ENCODE measurements at regions not wholly inside any gene's neighbourhood (a gene's known extent, or its start where the extent isn't known, plus 50 kb on each side); places are given as distances from the start of the nearest gene placed in this dataset.

GRCh38 chr19:20250627-20251026 is 83.6 kb downstream of the ZNF486 start:
- Histone ChIP-seq H3K27me3 (ENCODE audit: control insufficient read depth in 3 of 3, insufficient read depth in 3 of 3, low read length in 2 of 3) (no peaks in the 10 kb centered on the region), H3K4me3 (no peak overlapping the region), H3K4me1 (ENCODE audit: control insufficient read depth in 5 of 5, insufficient read depth in 5 of 5, low read length in 5 of 5) (peaks cover 0 to 2% (median 0%) of the 10 kb centered on the region in 5 donors), H3K9me3 (ENCODE audit: control insufficient read depth in 4 of 4, insufficient read depth in 3 of 4, low read length in 3 of 4) (no peaks in the 10 kb centered on the region), H3K27ac (ENCODE audit: low read depth in 1 of 2, low read length in 1 of 2) (no peak overlapping the region), H3K9ac (ENCODE audit: insufficient read depth in 1 of 2, low read length in 2 of 2) (no peak overlapping the region), H3K36me3 (ENCODE audit: control insufficient read depth in 4 of 4, insufficient read depth in 4 of 4, low read length in 4 of 4) (no peaks in the 10 kb centered on the region)
- no peak for TF ChIP-seq CTCF (IDR thresholded peaks at IDR 0.05; ENCODE audit: control extremely low read depth, extremely low read depth)
- ATAC-seq (ENCODE audit: insufficient read depth, low FRiP score): no peak
- DNase-seq: no peak
- 84 to 88% methylated on average over 6 of the region's 6 CpGs for WGBS, 2 donors

GRCh38 chr19:20250121-20250520 is 83.1 kb downstream of the ZNF486 start:
- no peaks in the 10 kb centered on the region for H3K27me3 ChIP-seq (ENCODE audit: control insufficient read depth in 3 of 3, insufficient read depth in 3 of 3, low read length in 2 of 3)
- no peak overlapping the region for H3K27ac ChIP-seq (ENCODE audit: low read depth in 1 of 2, low read length in 1 of 2)
- no peaks in the 10 kb centered on the region for H3K36me3 ChIP-seq (ENCODE audit: control insufficient read depth in 4 of 4, insufficient read depth in 4 of 4, low read length in 4 of 4)
- H3K9ac ChIP-seq (ENCODE audit: insufficient read depth in 1 of 2, low read length in 2 of 2): no peak overlapping the region
- peaks cover 0 to 2% (median 0%) of the 10 kb centered on the region in 5 donors for H3K4me1 ChIP-seq (ENCODE audit: control insufficient read depth in 5 of 5, insufficient read depth in 5 of 5, low read length in 5 of 5)
- DNase-seq: no peak
- no peaks in the 10 kb centered on the region for H3K9me3 ChIP-seq (ENCODE audit: control insufficient read depth in 4 of 4, insufficient read depth in 3 of 4, low read length in 3 of 4)
- 28 to 62% methylated on average over 1 of the region's 1 CpG for whole genome bisulfite sequencing, 2 donors
- ATAC-seq (ENCODE audit: insufficient read depth, low FRiP score): no peak
- TF ChIP-seq CTCF (IDR thresholded peaks at IDR 0.05; ENCODE audit: control extremely low read depth, extremely low read depth): no peak
- H3K4me3 ChIP-seq: no peak overlapping the region

Small RNAs in the stretch of these regions (small RNA-seq; reads per million reads assigned to genes)
- gene MIR1270 (ENCODE audit: low replicate concordance): 0.79 reads per million, percentile 76 among the genes with 10 or more reads in this experiment

Data from lung (tissue), 12 donors.